WI38 (cell line): ENCODE measurements at regions not wholly inside any gene's neighbourhood (a gene's known extent, or its start where the extent isn't known, plus 50 kb on each side); places are given as distances from the start of the nearest gene placed in this dataset.

Experiments used
- H3K4me3 ChIP-seq: 2 replicates; pipeline ENCODE4 v1.5.1; 2011; ENCODE audit warnings: low read depth, mild to moderate bottlenecking, control low read depth, low read length
- CTCF ChIP-seq: IDR thresholded peaks from 2 replicates; pipeline ENCODE4 v1.5.1; 2012; ENCODE audit warnings: low read depth, mild to moderate bottlenecking, control low read depth, low read length

GRCh38 chr22:22834783-22835182 is 52.8 kb upstream of the IGLL5 start:
- H3K4me3 ChIP-seq: no peak overlapping the region
- no peak for TF ChIP-seq CTCF

- H3K4me3 ChIP-seq: no peak overlapping the region
- no peak for TF ChIP-seq CTCF
Observed at GRCh38 chr22:22835242-22835641, 52.4 kb upstream of the IGLL5 start.

GRCh38 chr22:22835771-22836291 is 51.8 kb upstream of the IGLL5 start:
- no peak overlapping the region for H3K4me3 ChIP-seq
- TF ChIP-seq CTCF: no peak

- no peak for TF ChIP-seq CTCF
- H3K4me3 ChIP-seq: no peak overlapping the region
Observed at GRCh38 chr22:22836635-22837034, 51.0 kb upstream of the IGLL5 start.
